ENCODE measurements at regions not wholly inside any gene's neighbourhood (a gene's known extent, or its start where the extent isn't known, plus 50 kb on each side); places are given as distances from the start of the nearest gene placed in this dataset.

GRCh38 chr7:142408794-142409193 lies 150.9 kb upstream of the PRSS58 start:
- TF ChIP-seq CTCF (IDR thresholded peaks at IDR 0.05), result no peak
- H3K27ac ChIP-seq, result no peak overlapping the region
- intact Hi-C loops (cut with DNase I), result loop anchor here (2.0 kb wide), 1 partner anchor 22 kb away; no protein-coding TSS in a partner anchor

GRCh38 chr7:142407939-142408570 lies 150.2 kb upstream of the PRSS58 start:
- H3K36me3 ChIP-seq, result no peaks in the 10 kb centered on the region
- no peaks in the 10 kb centered on the region for H3K9me3 ChIP-seq
- DNase-seq, result no peak
- H3K27ac ChIP-seq, result no peak overlapping the region
- intact Hi-C loops (cut with DNase I), result loop anchor here (2.0 kb wide), 1 partner anchor 21 kb away; no protein-coding TSS in a partner anchor
- no peak overlapping the region for H3K4me3 ChIP-seq
- no peak for TF ChIP-seq CTCF (IDR thresholded peaks at IDR 0.05)
- no peaks in the 10 kb centered on the region for H3K4me1 ChIP-seq
- no peak overlapping the region for H3K9ac ChIP-seq (ENCODE audit: low read depth in 2 of 2, low read length in 2 of 2)
- no peaks in the 10 kb centered on the region for H3K27me3 ChIP-seq

More at GRCh38 chr7:142408794-142409193, 150.9 kb upstream of the PRSS58 start:
- no peaks in the 10 kb centered on the region for H3K4me1 ChIP-seq
- no peaks in the 10 kb centered on the region for H3K27me3 ChIP-seq
- no peaks in the 10 kb centered on the region for H3K36me3 ChIP-seq
- DNase-seq, result no peak
- H3K9ac ChIP-seq (ENCODE audit: low read depth in 2 of 2, low read length in 2 of 2), result no peak overlapping the region
- no peak overlapping the region for H3K4me3 ChIP-seq
- no peaks in the 10 kb centered on the region for H3K9me3 ChIP-seq

- Histone ChIP-seq H3K4me3 (no peak overlapping the region), H3K27me3 (no peaks in the 10 kb centered on the region), H3K4me1 (no peaks in the 10 kb centered on the region), H3K36me3 (no peaks in the 10 kb centered on the region), H3K27ac (no peak overlapping the region), H3K9ac (ENCODE audit: low read depth in 2 of 2, low read length in 2 of 2) (no peak overlapping the region), H3K9me3 (no peaks in the 10 kb centered on the region)
- DNase-seq, result no peak
- TF ChIP-seq CTCF (IDR thresholded peaks at IDR 0.05), result no peak
- intact Hi-C loops (cut with DNase I), result no loop called here
These were observed 147.4 kb upstream of the PRSS58 start for GRCh38 chr7:142405122-142405765.

- TF ChIP-seq CTCF (IDR thresholded peaks at IDR 0.05), result no peak
- no peak overlapping the region for H3K9ac ChIP-seq (ENCODE audit: low read depth in 2 of 2, low read length in 2 of 2)
- no peaks in the 10 kb centered on the region for H3K36me3 ChIP-seq
- H3K4me3 ChIP-seq, result no peak overlapping the region
- no peak overlapping the region for H3K27ac ChIP-seq
- no peaks in the 10 kb centered on the region for H3K27me3 ChIP-seq
- intact Hi-C loops (cut with DNase I), result no loop called here
- H3K9me3 ChIP-seq, result no peaks in the 10 kb centered on the region
- no peaks in the 10 kb centered on the region for H3K4me1 ChIP-seq
- DNase-seq, result no peak
These were observed 144.1 kb upstream of the PRSS58 start for GRCh38 chr7:142401951-142402350.

- intact Hi-C loops (cut with DNase I), result no loop called here
- Histone ChIP-seq H3K36me3 (no peaks in the 10 kb centered on the region), H3K27ac (no peak overlapping the region), H3K27me3 (no peaks in the 10 kb centered on the region), H3K4me3 (no peak overlapping the region), H3K9ac (ENCODE audit: low read depth in 2 of 2, low read length in 2 of 2) (no peak overlapping the region), H3K4me1 (no peaks in the 10 kb centered on the region), H3K9me3 (no peaks in the 10 kb centered on the region)
- no peak for TF ChIP-seq CTCF (IDR thresholded peaks at IDR 0.05)
- no peak for DNase-seq
These were observed 142.2 kb upstream of the PRSS58 start for GRCh38 chr7:142400042-142400533.
